Fibroblast of lung (primary cell): ENCODE measurements at regions not wholly inside any gene's neighbourhood (a gene's known extent, or its start where the extent isn't known, plus 50 kb on each side); places are given as distances from the start of the nearest gene placed in this dataset.
"Not testable (repeated sequence)": the region's sequence is repeated elsewhere in the genome, so short reads cannot be mapped to it uniquely, and the experiment has no call there.

Source experiments
- CTCF ChIP-seq, 2 donors: IDR thresholded peaks in 1 of 2; conservative IDR thresholded peaks in 1 of 2; 1 replicate in 1 of 2; 2 replicates in 1 of 2; pipeline ENCODE4 v1.5.1; 2011 to 2012; ENCODE audit warnings: low read length in 2 of 2, control low read depth in 1 of 2, inconsistent platforms in 1 of 2, low read depth in 1 of 2, mild to moderate bottlenecking in 1 of 2
- EZH2 ChIP-seq: IDR thresholded peaks from 2 replicates; pipeline ENCODE4 v1.5.1; 2012; ENCODE audit warnings: low read length, control low read depth, mild to moderate bottlenecking; ENCODE audit errors: missing control alignments

DNA sequence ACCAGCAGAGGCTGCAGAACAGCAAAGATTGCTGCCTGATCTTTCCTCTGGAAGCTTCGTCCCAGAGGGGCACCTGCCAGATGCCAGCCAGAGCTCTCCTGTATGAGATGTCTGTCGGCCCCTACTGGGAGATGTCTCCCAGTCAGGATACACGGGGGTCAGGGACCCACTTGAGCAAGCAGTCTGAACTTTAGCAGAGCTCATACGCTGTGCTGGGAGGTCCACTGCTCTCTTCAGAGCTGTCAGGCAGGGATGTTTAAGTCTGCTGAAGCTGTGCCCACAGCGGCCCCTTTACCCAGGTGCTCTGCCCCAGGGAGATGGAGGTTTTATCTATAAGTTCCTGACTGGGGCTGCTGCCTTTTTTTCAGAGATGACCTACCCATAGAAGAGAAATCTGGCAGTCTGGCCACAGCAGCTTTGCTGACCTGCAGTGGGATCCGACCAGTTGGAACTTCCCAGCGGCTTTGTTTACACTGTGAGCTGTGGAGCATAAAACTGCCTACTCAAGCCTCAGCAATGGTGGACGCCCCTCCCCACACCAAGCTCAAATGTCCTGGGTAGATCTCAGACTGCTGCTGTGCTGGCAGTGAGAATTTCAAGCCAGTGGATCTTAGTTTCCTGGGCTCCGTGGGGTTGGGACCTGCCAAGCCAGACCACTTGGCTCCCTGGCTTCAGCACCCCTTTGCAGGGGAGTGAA is 613.9 kb downstream of the HTR1B start:
- not testable (repeated sequence) for TF ChIP-seq CTCF (conservative IDR thresholded peaks at IDR 0.05 in 1 of 2, IDR thresholded peaks at IDR 0.05 in 1 of 2; ENCODE audit: low read depth in 1 of 2, low read length in 2 of 2); EZH2
